CD14-positive monocyte (primary cell): ENCODE measurements at regions not wholly inside any gene's neighbourhood (a gene's known extent, or its start where the extent isn't known, plus 50 kb on each side); places are given as distances from the start of the nearest gene placed in this dataset.

ENCODE experiments used
- DNase-seq, 3 donors: peaks; one replicate each; pipeline ENCODE4 v3.0.0-alpha.2; 2011 to 2022
- H2AFZ ChIP-seq: 2 replicates; pipeline ENCODE4 v1.6.0; 2012; ENCODE audit warnings: mild to moderate bottlenecking, low read depth, low read length, inconsistent platforms; ENCODE audit not compliant: insufficient read depth, poor library complexity, severe bottlenecking
- H3K27ac ChIP-seq, 2 donors: 1 replicate in 1 of 2; 2 replicates in 1 of 2; pipeline ENCODE4 v1.5.1; 2012 to 2013; ENCODE audit warnings: low read length in 2 of 2, control low read depth in 1 of 2, inconsistent platforms in 1 of 2, low read depth in 1 of 2, mild to moderate bottlenecking in 1 of 2
- H3K27me3 ChIP-seq, 2 donors: one replicate each; pipeline versions ENCODE4 v1.6.0 to v1.6.1; 2011 to 2013; ENCODE audit warnings: low read length in 2 of 2; ENCODE audit not compliant: control insufficient read depth in 2 of 2, insufficient read depth in 2 of 2
- H3K36me3 ChIP-seq, 2 donors: replicated peaks in 1 of 2; 1 replicate in 1 of 2; 2 replicates in 1 of 2; pipeline versions ENCODE4 v1.5.1 to v1.6.1; 2012 to 2013; ENCODE audit warnings: low read length in 2 of 2, control low read depth in 1 of 2, inconsistent platforms in 1 of 2, mild to moderate bottlenecking in 1 of 2; ENCODE audit not compliant: insufficient read depth in 2 of 2, control insufficient read depth in 1 of 2
- H3K4me1 ChIP-seq, 2 donors: 1 replicate in 1 of 2; 2 replicates in 1 of 2; pipeline versions ENCODE4 v1.5.1 to v1.6.1; 2012 to 2013; ENCODE audit warnings: low read length in 2 of 2, control low read depth in 1 of 2, inconsistent platforms in 1 of 2, mild to moderate bottlenecking in 1 of 2, moderate library complexity in 1 of 2; ENCODE audit not compliant: insufficient read depth in 2 of 2, control insufficient read depth in 1 of 2
- H3K4me2 ChIP-seq: replicated peaks from 2 replicates; pipeline ENCODE3; 2012; ENCODE audit warnings: low read length, moderate library complexity, mild to moderate bottlenecking; ENCODE audit not compliant: poor library complexity, severe bottlenecking; ENCODE audit errors: extremely low read depth
- H3K4me3 ChIP-seq, 3 experiments: fragments of 200-600 bp in 1 of 3; sonication (generic) in 1 of 3; replicated peaks in 1 of 3; 1 replicate in 2 of 3; 2 replicates in 1 of 3; pipeline ENCODE4 v1.5.1; 2011 to 2013; ENCODE audit warnings: low read length in 3 of 3, mild to moderate bottlenecking in 3 of 3, control low read depth in 2 of 3, low read depth in 2 of 3, inconsistent platforms in 1 of 3, moderate library complexity in 1 of 3
- H3K79me2 ChIP-seq: 2 replicates; pipeline ENCODE4 v1.6.0; 2012; ENCODE audit warnings: mild to moderate bottlenecking, control low read depth, inconsistent platforms, low read length, moderate library complexity; ENCODE audit not compliant: insufficient read depth
- H3K9ac ChIP-seq: 2 replicates; pipeline ENCODE4 v1.6.0; 2017; ENCODE audit warnings: low read length, mild to moderate bottlenecking; ENCODE audit not compliant: insufficient read depth, poor library complexity, severe bottlenecking
- H3K9me3 ChIP-seq, 2 donors: replicated peaks in 1 of 2; 1 replicate in 1 of 2; 2 replicates in 1 of 2; pipeline versions ENCODE4 v1.5.1 to v1.6.1; 2012 to 2013; ENCODE audit warnings: low read length in 2 of 2, control low read depth in 1 of 2; ENCODE audit not compliant: control insufficient read depth in 1 of 2, insufficient read depth in 1 of 2
- H4K20me1 ChIP-seq: 2 replicates; pipeline ENCODE4 v1.6.0; 2012; ENCODE audit warnings: mild to moderate bottlenecking, low read length, control low read depth, moderate library complexity; ENCODE audit not compliant: insufficient read depth
- H3K27ac Mint-ChIP-seq, 7 donors: one replicate each; pipeline ENCODE4 v1.8.0; 2020; ENCODE audit warnings: mild to moderate bottlenecking in 7 of 7, mixed read lengths in 7 of 7, moderate library complexity in 6 of 7, inconsistent platforms in 2 of 7
- H3K27me3 Mint-ChIP-seq, 3 donors: one replicate each; pipeline ENCODE4 v1.8.0; 2021 to 2022; ENCODE audit warnings: low read depth in 3 of 3, mild to moderate bottlenecking in 3 of 3, mixed read lengths in 3 of 3, moderate library complexity in 3 of 3, inconsistent platforms in 1 of 3
- H3K36me3 Mint-ChIP-seq, 2 donors: one replicate each; pipeline ENCODE4 v1.8.0; 2020; ENCODE audit warnings: mixed read lengths in 2 of 2, inconsistent platforms in 1 of 2, mild to moderate bottlenecking in 1 of 2
- H3K4me1 Mint-ChIP-seq: one replicate; pipeline ENCODE4 v1.8.0; 2020; ENCODE audit warnings: mild to moderate bottlenecking, mixed read lengths
- H3K4me3 Mint-ChIP-seq, 2 donors: one replicate each; pipeline ENCODE4 v1.8.0; 2020; ENCODE audit warnings: mild to moderate bottlenecking in 2 of 2, mixed read lengths in 2 of 2, moderate library complexity in 1 of 2
- H3K9me3 Mint-ChIP-seq, 7 donors: one replicate each; pipeline ENCODE4 v1.8.0; 2020 to 2022; ENCODE audit warnings: mixed read lengths in 7 of 7, mild to moderate bottlenecking in 6 of 7, moderate library complexity in 6 of 7, inconsistent platforms in 2 of 7
- CTCF ChIP-seq: fragments of 200-600 bp; IDR thresholded peaks from one replicate; pipeline ENCODE4 v1.8.0; 2022; ENCODE audit warnings: antibody characterized with exemption, mild to moderate bottlenecking
- WGBS: methylation state at CpG from one replicate; pipeline ENCODE4 v1.1.5; 2013; ENCODE audit warnings: missing lambda C conversion rate; ENCODE audit not compliant: insufficient coverage; 5-methylcytosine and 5-hydroxymethylcytosine counted together
- intact Hi-C, 2 donors: fragments of 100-400 bp; cut with micrococcal nuclease; formaldehyde crosslinking; loops; one replicate each; pipeline versions ENCODE4 v1.15.0 to v1.15.1; 2023

GRCh38 chr3:182292591-182292990, 500.7 kb upstream of the ATP11B start:
- TF ChIP-seq CTCF: no peak
- H3K27ac ChIP-seq: no peak overlapping the region
- intact Hi-C loops: no loop called here
- Mint-ChIP-seq H3K9me3 (peaks cover 0 to 5% (median 0%) of the 10 kb centered on the region in 7 donors), H3K27me3 (no peaks in the 10 kb centered on the region), H3K36me3 (no peaks in the 10 kb centered on the region), H3K4me3 (no peak overlapping the region), H3K27ac (no peak overlapping the region), H3K4me1 (no peaks in the 10 kb centered on the region)
- no peaks in the 10 kb centered on the region for H3K79me2 ChIP-seq
- H3K4me1 ChIP-seq: no peaks in the 10 kb centered on the region
- no peaks in the 10 kb centered on the region for H3K36me3 ChIP-seq
- no peaks in the 10 kb centered on the region for H3K27me3 ChIP-seq
- H3K9ac ChIP-seq: no peak overlapping the region
- no CpG with 5 or more reads among the region's 1 CpG for WGBS
- H3K4me2 ChIP-seq: no peak overlapping the region
- no peaks in the 10 kb centered on the region for H4K20me1 ChIP-seq
- DNase-seq: no peak
- H3K9me3 ChIP-seq: no peaks in the 10 kb centered on the region
- H3K4me3 ChIP-seq: no peak overlapping the region
- H2AFZ ChIP-seq: no peak overlapping the region

GRCh38 chr3:182294256-182294655, 499.0 kb upstream of the ATP11B start:
- H3K4me1 Mint-ChIP-seq: no peaks in the 10 kb centered on the region
- H3K36me3 Mint-ChIP-seq: no peaks in the 10 kb centered on the region
- Histone ChIP-seq H3K27me3 (no peaks in the 10 kb centered on the region), H3K9ac (no peak overlapping the region), H3K4me3 (no peak overlapping the region), H3K9me3 (no peaks in the 10 kb centered on the region), H3K27ac (no peak overlapping the region), H3K4me2 (no peak overlapping the region), H3K79me2 (no peaks in the 10 kb centered on the region), H3K4me1 (no peaks in the 10 kb centered on the region), H4K20me1 (no peaks in the 10 kb centered on the region), H2AFZ (no peak overlapping the region), H3K36me3 (no peaks in the 10 kb centered on the region)
- H3K9me3 Mint-ChIP-seq: peaks cover 0 to 5% (median 2%) of the 10 kb centered on the region in 7 donors
- no peak overlapping the region for H3K27ac Mint-ChIP-seq
- H3K4me3 Mint-ChIP-seq: no peak overlapping the region
- H3K27me3 Mint-ChIP-seq: no peaks in the 10 kb centered on the region
- no peak for DNase-seq
- WGBS: no CpG with 5 or more reads among the region's 2 CpGs
- no peak for TF ChIP-seq CTCF
- intact Hi-C loops: no loop called here
